ENCODE measurements at regions not wholly inside any gene's neighbourhood (a gene's known extent, or its start where the extent isn't known, plus 50 kb on each side); places are given as distances from the start of the nearest gene placed in this dataset.

GRCh38 chr3:61350782-61351309 is 99.6 kb upstream of the FHIT start:
- Histone ChIP-seq H3K4me1 (no peaks in the 10 kb centered on the region), H3K36me3 (no peaks in the 10 kb centered on the region), H3K27ac (no peak overlapping the region), H3K9me3 (no peaks in the 10 kb centered on the region), H3K4me3 (no peak overlapping the region), H3K27me3 (no peaks in the 10 kb centered on the region)
- no peak for TF ChIP-seq CTCF (IDR thresholded peaks at IDR 0.05)
- no peak for DNase-seq (ENCODE audit: low spot score)

- DNase-seq (ENCODE audit: low spot score): no peak
- no peaks in the 10 kb centered on the region for H3K4me1 ChIP-seq
- TF ChIP-seq CTCF (IDR thresholded peaks at IDR 0.05): no peak
- H3K36me3 ChIP-seq: no peaks in the 10 kb centered on the region
- H3K27ac ChIP-seq: no peak overlapping the region
- H3K4me3 ChIP-seq: no peak overlapping the region
- no peaks in the 10 kb centered on the region for H3K9me3 ChIP-seq
- H3K27me3 ChIP-seq: no peaks in the 10 kb centered on the region
These were observed 101.1 kb upstream of the FHIT start for GRCh38 chr3:61352306-61352705.

DNA sequence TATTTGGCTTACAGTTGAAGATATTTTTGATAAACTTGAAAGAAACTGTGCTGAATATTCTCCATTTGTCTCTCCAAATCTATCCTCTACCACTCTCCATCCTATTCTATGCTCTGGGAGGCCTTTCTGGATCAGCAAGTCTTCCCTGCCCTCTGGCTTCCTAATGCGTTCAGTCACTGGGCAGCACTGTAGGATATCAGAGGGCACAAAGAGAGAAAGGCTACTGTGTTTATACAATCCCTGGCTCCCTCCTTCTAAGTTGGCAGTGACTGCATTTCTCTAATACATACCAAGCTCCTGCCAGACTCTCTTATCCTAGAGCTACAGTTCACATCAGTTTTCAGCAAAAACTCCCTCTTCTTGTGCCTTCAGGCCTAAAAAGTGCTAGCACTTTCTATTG is 102.1 kb upstream of the FHIT start:
- Histone ChIP-seq H3K4me1 (peaks cover 0 to 8% of the 10 kb centered on the region in 2 donors), H3K27ac (no peak overlapping the region), H3K36me3 (no peaks in the 10 kb centered on the region), H3K27me3 (no peaks in the 10 kb centered on the region), H3K9me3 (no peaks in the 10 kb centered on the region), H3K4me3 (no peak overlapping the region)
- DNase-seq (ENCODE audit: low spot score): no peak
- TF ChIP-seq CTCF (IDR thresholded peaks at IDR 0.05): no peak

GRCh38 chr3:61354604-61355003 is 103.4 kb upstream of the FHIT start:
- Histone ChIP-seq H3K4me1 (peaks cover 0 to 12% of the 10 kb centered on the region in 2 donors), H3K9me3 (no peaks in the 10 kb centered on the region), H3K36me3 (no peaks in the 10 kb centered on the region), H3K27ac (no peak overlapping the region), H3K4me3 (no peak overlapping the region), H3K27me3 (no peaks in the 10 kb centered on the region)
- no peak for TF ChIP-seq CTCF (IDR thresholded peaks at IDR 0.05)
- no peak for DNase-seq (ENCODE audit: low spot score)

DNA sequence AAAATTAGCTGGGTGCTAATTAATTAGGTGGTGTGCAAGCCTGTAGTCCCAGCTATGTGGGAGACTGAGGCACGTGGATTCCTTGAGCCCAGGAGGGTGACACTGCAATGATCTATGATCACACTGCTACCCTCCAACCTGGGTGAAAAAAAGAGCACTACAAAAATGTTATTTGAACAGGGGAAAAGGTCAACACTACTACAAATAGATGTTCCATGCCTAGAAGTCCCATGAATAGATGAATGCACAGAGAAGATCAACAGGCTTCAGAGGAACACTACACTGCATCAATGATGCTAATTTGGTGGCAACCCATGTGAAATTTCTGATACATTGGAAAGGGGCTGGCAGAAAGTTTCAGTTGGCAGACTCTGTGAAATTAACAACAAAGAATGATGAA is 105.4 kb upstream of the FHIT start:
- H3K27me3 ChIP-seq: no peaks in the 10 kb centered on the region
- H3K4me1 ChIP-seq: peaks cover 0 to 12% of the 10 kb centered on the region in 2 donors
- H3K4me3 ChIP-seq: no peak overlapping the region
- no peak overlapping the region for H3K27ac ChIP-seq
- H3K36me3 ChIP-seq: no peaks in the 10 kb centered on the region
- no peaks in the 10 kb centered on the region for H3K9me3 ChIP-seq
- no peak for TF ChIP-seq CTCF (IDR thresholded peaks at IDR 0.05)
- DNase-seq (ENCODE audit: low spot score): no peak

DNA sequence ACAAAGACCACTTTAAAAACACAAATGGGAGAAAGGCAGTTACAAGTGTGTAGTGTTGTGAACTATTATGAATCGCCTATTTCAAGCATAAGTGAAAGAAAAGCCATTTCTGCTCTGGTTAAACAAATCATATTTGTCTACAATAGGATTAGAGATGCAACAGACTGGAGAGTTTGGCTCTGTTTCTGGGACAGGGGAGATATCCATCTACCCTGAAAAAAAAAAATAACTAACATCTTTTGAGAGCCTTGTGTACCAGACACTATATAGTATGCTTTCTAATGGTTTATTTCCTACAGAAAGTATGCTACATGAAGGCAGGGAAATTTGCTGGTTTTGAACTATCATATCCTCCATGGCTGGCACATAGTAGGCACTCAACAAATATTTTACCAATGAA is 106.7 kb upstream of the FHIT start:
- H3K27ac ChIP-seq: no peak overlapping the region
- no peaks in the 10 kb centered on the region for H3K36me3 ChIP-seq
- no peak for TF ChIP-seq CTCF (IDR thresholded peaks at IDR 0.05)
- H3K4me3 ChIP-seq: no peak overlapping the region
- no peaks in the 10 kb centered on the region for H3K27me3 ChIP-seq
- no peaks in the 10 kb centered on the region for H3K9me3 ChIP-seq
- no peak for DNase-seq (ENCODE audit: low spot score)
- H3K4me1 ChIP-seq: peaks cover 0 to 12% of the 10 kb centered on the region in 2 donors

Measured in right atrium auricular region (tissue), 2 donors.